GM12873 (cell line): ENCODE measurements at regions not wholly inside any gene's neighbourhood (a gene's known extent, or its start where the extent isn't known, plus 50 kb on each side); places are given as distances from the start of the nearest gene placed in this dataset.

Experiments
- CTCF ChIP-seq: IDR thresholded peaks from 2 replicates; pipeline ENCODE4 v1.5.1; 2012; ENCODE audit warnings: low read depth, mild to moderate bottlenecking, moderate library complexity, low read length, control low read depth; ENCODE audit not compliant: insufficient read depth; ENCODE audit errors: missing control alignments

GRCh38 chr2:181185948-181186347, 205.5 kb downstream of the UBE2E3 start:
- no peak for TF ChIP-seq CTCF

- TF ChIP-seq CTCF: no peak
Measured at GRCh38 chr2:181188605-181189004, 208.2 kb downstream of the UBE2E3 start.

- TF ChIP-seq CTCF: no peak
Measured at GRCh38 chr2:181189951-181190350, 209.5 kb downstream of the UBE2E3 start.

GRCh38 chr2:181190711-181191110, 210.3 kb downstream of the UBE2E3 start:
- TF ChIP-seq CTCF: no peak

GRCh38 chr2:181193550-181193949, 213.1 kb downstream of the UBE2E3 start:
- TF ChIP-seq CTCF: no peak

- no peak for TF ChIP-seq CTCF
Measured at GRCh38 chr2:181196401-181196800, 216.0 kb downstream of the UBE2E3 start.

- no peak for TF ChIP-seq CTCF
Measured at GRCh38 chr2:181197140-181197760, 216.8 kb downstream of the UBE2E3 start.
